Stimulated activated CD8-positive, alpha-beta memory T cell treated with anti-CD3 and anti-CD28 coated beads, Interleukin-7, amount 100 ng/mL, for 24 hours (primary cell): ENCODE measurements at regions not wholly inside any gene's neighbourhood (a gene's known extent, or its start where the extent isn't known, plus 50 kb on each side); places are given as distances from the start of the nearest gene placed in this dataset.

Experiments used
- DNase-seq: peaks from one replicate; pipeline ENCODE4 v3.0.0-alpha.2; 2020; ENCODE audit warnings: low read depth

- DNase-seq = no peak
Measured at GRCh38 chr4:111963158-111963700, 182.0 kb upstream of the FAM241A start.

- DNase-seq = no peak
Measured at GRCh38 chr4:111977419-111977965, 167.8 kb upstream of the FAM241A start.

- no peak for DNase-seq
Measured at GRCh38 chr4:111979921-111980320, 165.3 kb upstream of the FAM241A start.

- no peak for DNase-seq
Measured at GRCh38 chr4:111982089-111982488, 163.2 kb upstream of the FAM241A start.

- no peak for DNase-seq
Measured at GRCh38 chr4:111984169-111984819, 161.0 kb upstream of the FAM241A start.

GRCh38 chr4:111985426-111985825 lies 159.8 kb upstream of the FAM241A start:
- no peak for DNase-seq

GRCh38 chr4:111986095-111986494 lies 159.2 kb upstream of the FAM241A start:
- no peak for DNase-seq

- no peak for DNase-seq
Measured at GRCh38 chr4:111988514-111988913, 156.7 kb upstream of the FAM241A start.

- DNase-seq = no peak
Measured at GRCh38 chr4:111989817-111990216, 155.4 kb upstream of the FAM241A start.

- DNase-seq = no peak
Measured at GRCh38 chr4:111991163-111991562, 154.1 kb upstream of the FAM241A start.

- no peak for DNase-seq
Measured at GRCh38 chr4:111991797-111992196, 153.5 kb upstream of the FAM241A start.

- DNase-seq = no peak
Measured at GRCh38 chr4:111992351-111993168, 152.7 kb upstream of the FAM241A start.

- no peak for DNase-seq
Measured at GRCh38 chr4:111994392-111994791, 150.9 kb upstream of the FAM241A start.

GRCh38 chr4:111997785-111998184 lies 147.5 kb upstream of the FAM241A start:
- no peak for DNase-seq

GRCh38 chr4:111999801-112000200 lies 145.5 kb upstream of the FAM241A start:
- DNase-seq = no peak

- DNase-seq = no peak
Measured at GRCh38 chr4:112001041-112001440, 144.2 kb upstream of the FAM241A start.

- DNase-seq = no peak
Measured at GRCh38 chr4:112002248-112002661, 143.0 kb upstream of the FAM241A start.

GRCh38 chr4:112003231-112003907 lies 141.9 kb upstream of the FAM241A start:
- no peak for DNase-seq

GRCh38 chr4:112005027-112005426 lies 140.2 kb upstream of the FAM241A start:
- no peak for DNase-seq

GRCh38 chr4:112007391-112007790 lies 137.9 kb upstream of the FAM241A start:
- no peak for DNase-seq

- DNase-seq = no peak
Measured at GRCh38 chr4:112015960-112016359, 129.3 kb upstream of the FAM241A start.

GRCh38 chr4:112023402-112023950 lies 121.8 kb upstream of the FAM241A start:
- DNase-seq = no peak
